OCI-LY1 (cell line): ENCODE measurements at regions not wholly inside any gene's neighbourhood (a gene's known extent, or its start where the extent isn't known, plus 50 kb on each side); places are given as distances from the start of the nearest gene placed in this dataset.
A peak's percentile ranks its signal among the peaks of the same experiment; 100 is the strongest.

Experiments used
- H2AFZ ChIP-seq: fragments of 200-600 bp; sonication (generic), shearing (Covaris generic); 2 replicates; pipeline ENCODE4 v1.6.0; 2014; ENCODE audit warnings: antibody characterized with exemption, mild to moderate bottlenecking, low read length
- H3F3A ChIP-seq: fragments of 200-600 bp; sonication (generic), shearing (Covaris generic); 2 replicates; pipeline ENCODE4 v1.6.0; 2014; ENCODE audit warnings: mild to moderate bottlenecking, antibody characterized with exemption, low read length, moderate library complexity; ENCODE audit not compliant: insufficient read depth
- H3K27ac ChIP-seq: fragments of 200-600 bp; sonication (generic); 2 replicates; pipeline ENCODE4 v1.5.1; 2014; ENCODE audit warnings: low read length, mixed run types, mild to moderate bottlenecking, low read depth; ENCODE audit not compliant: poor library complexity, severe bottlenecking
- H3K27me3 ChIP-seq: fragments of 200-600 bp; sonication (generic); 2 replicates; pipeline ENCODE4 v1.6.0; 2014; ENCODE audit warnings: antibody characterized with exemption, mild to moderate bottlenecking, low read length, moderate library complexity; ENCODE audit not compliant: insufficient read depth
- H3K36me3 ChIP-seq: fragments of 200-600 bp; sonication (generic); 2 replicates; pipeline ENCODE4 v1.6.1; 2014; ENCODE audit warnings: mild to moderate bottlenecking, antibody characterized with exemption, low read length, moderate library complexity, mixed read lengths; ENCODE audit not compliant: insufficient read depth
- H3K4me1 ChIP-seq: fragments of 200-600 bp; sonication (generic); 2 replicates; pipeline ENCODE4 v1.5.1; 2014; ENCODE audit warnings: mild to moderate bottlenecking, low read length, moderate library complexity; ENCODE audit not compliant: insufficient read depth, severe bottlenecking
- H3K4me2 ChIP-seq: fragments of 200-600 bp; sonication (generic), shearing (Covaris generic); 2 replicates; pipeline ENCODE4 v1.6.1; 2014; ENCODE audit warnings: low read length
- H3K4me3 ChIP-seq: fragments of 200-600 bp; sonication (generic); 2 replicates; pipeline ENCODE4 v1.5.1; 2014; ENCODE audit warnings: low read length, low read depth, mild to moderate bottlenecking, mixed read lengths; ENCODE audit not compliant: poor library complexity, severe bottlenecking
- H3K79me2 ChIP-seq: fragments of 200-600 bp; shearing (Covaris generic); 2 replicates; pipeline ENCODE4 v1.6.1; 2016; ENCODE audit warnings: mixed run types, low read length, mixed read lengths; ENCODE audit not compliant: insufficient read depth
- H3K9ac ChIP-seq: fragments of 200-600 bp; sonication (generic), shearing (Covaris generic); 2 replicates; pipeline ENCODE4 v1.6.1; 2014; ENCODE audit warnings: mild to moderate bottlenecking, low read length, mixed read lengths
- H3K9me2 ChIP-seq: fragments of 200-600 bp; sonication (generic), shearing (Covaris generic); 2 replicates; pipeline ENCODE4 v1.6.1; 2014; ENCODE audit warnings: low read depth, mild to moderate bottlenecking, low read length, mixed read lengths
- H3K9me3 ChIP-seq: fragments of 200-600 bp; shearing (Covaris generic); 2 replicates; pipeline ENCODE4 v1.6.1; 2014; ENCODE audit warnings: low read length, mixed read lengths
- H4K20me1 ChIP-seq: fragments of 200-600 bp; sonication (generic), shearing (Covaris generic); 2 replicates; pipeline ENCODE4 v1.6.0; 2016; ENCODE audit warnings: mild to moderate bottlenecking, low read length; ENCODE audit not compliant: insufficient read depth
- EZH2 ChIP-seq: fragments of 200-600 bp; sonication (generic), shearing (Covaris generic); IDR thresholded peaks from 2 replicates; pipeline ENCODE4 v1.8.0; 2017; ENCODE audit warnings: borderline replicate concordance, mixed run types, mild to moderate bottlenecking, antibody characterized with exemption, low read length, moderate library complexity, mixed read lengths
- TF ChIP-seq, protein P1 (sequence below): fragments of 200-600 bp; sonication (generic), shearing (Covaris generic); IDR thresholded peaks from 2 replicates; pipeline ENCODE4 v1.5.1; 2017; ENCODE audit warnings: mild to moderate bottlenecking, antibody characterized with exemption, low read length, moderate library complexity, mixed read lengths

DNA sequence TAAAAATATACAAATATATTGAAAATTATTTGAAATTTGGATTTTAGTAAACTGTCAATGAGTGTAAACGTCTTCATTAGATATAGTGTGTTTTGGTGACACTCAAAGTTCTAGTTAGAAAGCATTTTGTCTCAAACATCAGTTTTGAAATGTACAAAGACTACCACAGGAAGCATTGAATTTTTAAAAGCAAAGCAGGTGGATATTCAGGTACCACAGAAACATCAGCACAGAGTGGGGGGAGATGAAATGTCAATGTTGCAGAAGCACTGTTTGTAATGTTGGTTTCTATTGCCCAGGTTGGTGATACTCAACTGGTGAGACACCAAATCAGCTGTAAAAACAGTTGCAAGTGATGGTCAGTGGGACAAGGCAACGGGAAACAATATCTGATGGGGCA, 136.5 kb upstream of the ITGA4 start:
- no peak overlapping the region for H3K4me2 ChIP-seq
- H4K20me1 ChIP-seq: no peaks in the 10 kb centered on the region
- no peaks in the 10 kb centered on the region for H3K9me2 ChIP-seq
- no peak overlapping the region for H3K27ac ChIP-seq
- H3K79me2 ChIP-seq: no peaks in the 10 kb centered on the region
- TF ChIP-seq, protein P1, sequence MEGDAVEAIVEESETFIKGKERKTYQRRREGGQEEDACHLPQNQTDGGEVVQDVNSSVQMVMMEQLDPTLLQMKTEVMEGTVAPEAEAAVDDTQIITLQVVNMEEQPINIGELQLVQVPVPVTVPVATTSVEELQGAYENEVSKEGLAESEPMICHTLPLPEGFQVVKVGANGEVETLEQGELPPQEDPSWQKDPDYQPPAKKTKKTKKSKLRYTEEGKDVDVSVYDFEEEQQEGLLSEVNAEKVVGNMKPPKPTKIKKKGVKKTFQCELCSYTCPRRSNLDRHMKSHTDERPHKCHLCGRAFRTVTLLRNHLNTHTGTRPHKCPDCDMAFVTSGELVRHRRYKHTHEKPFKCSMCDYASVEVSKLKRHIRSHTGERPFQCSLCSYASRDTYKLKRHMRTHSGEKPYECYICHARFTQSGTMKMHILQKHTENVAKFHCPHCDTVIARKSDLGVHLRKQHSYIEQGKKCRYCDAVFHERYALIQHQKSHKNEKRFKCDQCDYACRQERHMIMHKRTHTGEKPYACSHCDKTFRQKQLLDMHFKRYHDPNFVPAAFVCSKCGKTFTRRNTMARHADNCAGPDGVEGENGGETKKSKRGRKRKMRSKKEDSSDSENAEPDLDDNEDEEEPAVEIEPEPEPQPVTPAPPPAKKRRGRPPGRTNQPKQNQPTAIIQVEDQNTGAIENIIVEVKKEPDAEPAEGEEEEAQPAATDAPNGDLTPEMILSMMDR: no peak
- no peak for TF ChIP-seq EZH2
- no peaks in the 10 kb centered on the region for H3F3A ChIP-seq
- H3K36me3 ChIP-seq: no peaks in the 10 kb centered on the region
- H3K4me1 ChIP-seq: peaks cover 6% of the 10 kb centered on the region
- H3K27me3 ChIP-seq: no peaks in the 10 kb centered on the region
- H3K9me3 ChIP-seq: no peaks in the 10 kb centered on the region
- no peak overlapping the region for H3K4me3 ChIP-seq
- H3K9ac ChIP-seq: no peak overlapping the region
- no peak overlapping the region for H2AFZ ChIP-seq

DNA sequence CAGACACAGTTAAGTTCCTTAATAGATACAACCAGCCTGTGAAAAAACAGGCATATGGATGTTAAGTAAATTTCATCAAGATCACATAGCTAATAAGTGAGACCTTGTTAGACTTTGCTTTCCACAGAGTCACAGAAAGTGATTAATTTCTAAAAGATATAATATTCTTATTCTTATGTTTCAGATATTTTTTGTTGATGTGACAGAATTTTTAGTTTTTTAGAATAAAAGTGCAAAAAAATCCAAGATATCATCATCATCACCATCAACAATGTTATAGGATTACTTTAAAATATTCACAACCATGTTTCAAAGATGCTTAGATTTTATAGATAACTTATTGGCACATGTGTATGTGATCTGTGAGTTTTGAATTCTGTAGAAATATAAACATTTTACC, 132.3 kb upstream of the ITGA4 start:
- H3K9me2 ChIP-seq: no peaks in the 10 kb centered on the region
- TF ChIP-seq, protein P1: no peak
- TF ChIP-seq EZH2: no peak

GRCh38 chr2:181326661-181327060, 130.5 kb upstream of the ITGA4 start:
- H4K20me1 ChIP-seq: no peaks in the 10 kb centered on the region
- no peaks in the 10 kb centered on the region for H3F3A ChIP-seq
- no peak for TF ChIP-seq EZH2
- TF ChIP-seq, protein P1: no peak
- H3K27ac ChIP-seq: no peak overlapping the region
- peak overlapping the region; percentile 2; the same call in 1 of the 2 replicates for H2AFZ ChIP-seq
- H3K27me3 ChIP-seq: no peaks in the 10 kb centered on the region
- H3K4me3 ChIP-seq: no peak overlapping the region
- peak overlapping the region; percentile 4; the same call in 1 of the 2 replicates for H3K4me2 ChIP-seq
- H3K9me3 ChIP-seq: 0 out of 2 replicates have a peak, but pooled peaks cover 5% of the 10 kb centered on the region
- H3K9me2 ChIP-seq: no peaks in the 10 kb centered on the region
- no peaks in the 10 kb centered on the region for H3K36me3 ChIP-seq
- no peaks in the 10 kb centered on the region for H3K79me2 ChIP-seq
- H3K9ac ChIP-seq: no peak overlapping the region
- H3K4me1 ChIP-seq: peaks cover 14% of the 10 kb centered on the region

More for the DNA sequence above, 132.3 kb upstream of the ITGA4 start:
- Histone ChIP-seq H3K79me2 (no peaks in the 10 kb centered on the region), H3K4me1 (peaks cover 14% of the 10 kb centered on the region), H3K36me3 (no peaks in the 10 kb centered on the region), H3K4me2 (no peak overlapping the region), H3K27ac (no peak overlapping the region), H4K20me1 (no peaks in the 10 kb centered on the region), H3K27me3 (no peaks in the 10 kb centered on the region), H3F3A (no peaks in the 10 kb centered on the region), H3K9ac (no peak overlapping the region), H3K4me3 (no peak overlapping the region), H2AFZ (no peak overlapping the region), H3K9me3 (0 out of 2 replicates have a peak, but pooled peaks cover 5% of the 10 kb centered on the region)
